Body of pancreas (tissue), 4 donors: ENCODE measurements at regions not wholly inside any gene's neighbourhood (a gene's known extent, or its start where the extent isn't known, plus 50 kb on each side); places are given as distances from the start of the nearest gene placed in this dataset.

ENCODE experiments used
- ATAC-seq: fragments of 150-250 bp; one replicate; pipeline ENCODE4 v1.9.1; 2016
- DNase-seq, 4 donors: peaks; one replicate each; pipeline ENCODE4 v3.0.0-alpha.2; 2019
- H3K27ac ChIP-seq, 4 donors: fragments of 200-600 bp; sonication (generic); 1 replicate in 3 of 4; 2 replicates in 1 of 4; pipeline versions ENCODE4 v1.5.1 to v1.6.1; 2016 to 2019; ENCODE audit warnings: mild to moderate bottlenecking in 1 of 4, mixed read lengths in 1 of 4, moderate library complexity in 1 of 4
- H3K27me3 ChIP-seq, 2 donors: fragments of 200-600 bp; sonication (generic); one replicate each; pipeline ENCODE4 v1.6.0; 2016; ENCODE audit warnings: mild to moderate bottlenecking in 1 of 2
- H3K36me3 ChIP-seq, 2 donors: fragments of 200-600 bp; sonication (generic); replicated peaks in 1 of 2; 2 replicates each; pipeline ENCODE4 v1.5.1; 2016; ENCODE audit warnings: low read depth in 2 of 2; ENCODE audit not compliant: insufficient read depth in 1 of 2
- H3K4me1 ChIP-seq: fragments of 200-600 bp; sonication (generic); one replicate; pipeline ENCODE4 v1.6.0; 2016
- H3K4me3 ChIP-seq, 2 donors: fragments of 200-600 bp; sonication (generic); 1 replicate in 1 of 2; 2 replicates in 1 of 2; pipeline ENCODE4 v1.5.1; 2016 to 2019
- H3K9me3 ChIP-seq, 3 donors: fragments of 200-600 bp; sonication (generic); 1 replicate in 2 of 3; 2 replicates in 1 of 3; pipeline ENCODE4 v1.5.1; 2016
- POLR2A ChIP-seq, 3 donors: fragments of 450-650 bp; IDR thresholded peaks; one replicate each; pipeline ENCODE4 v1.6.1; 2016; ENCODE audit warnings: antibody characterized with exemption in 3 of 3, mild to moderate bottlenecking in 2 of 3
- WGBS, 2 donors: methylation state at CpG; one replicate each; pipeline ENCODE4 v1.1.5; 2017; 5-methylcytosine and 5-hydroxymethylcytosine counted together
- intact Hi-C: fragments of 100-400 bp; cut with DNase I; formaldehyde crosslinking; loops from one replicate; pipeline ENCODE4 v1.15.1; 2023
- TF ChIP-seq, protein P1 (sequence below), 7 experiments: fragments of 450-650 bp in 4 of 7; fragments of 200-600 bp in 3 of 7; sonication (generic) in 3 of 7; IDR thresholded peaks; one replicate each; pipeline ENCODE4 v1.5.1; 2016 to 2019; ENCODE audit warnings: antibody characterized with exemption in 7 of 7

DNA sequence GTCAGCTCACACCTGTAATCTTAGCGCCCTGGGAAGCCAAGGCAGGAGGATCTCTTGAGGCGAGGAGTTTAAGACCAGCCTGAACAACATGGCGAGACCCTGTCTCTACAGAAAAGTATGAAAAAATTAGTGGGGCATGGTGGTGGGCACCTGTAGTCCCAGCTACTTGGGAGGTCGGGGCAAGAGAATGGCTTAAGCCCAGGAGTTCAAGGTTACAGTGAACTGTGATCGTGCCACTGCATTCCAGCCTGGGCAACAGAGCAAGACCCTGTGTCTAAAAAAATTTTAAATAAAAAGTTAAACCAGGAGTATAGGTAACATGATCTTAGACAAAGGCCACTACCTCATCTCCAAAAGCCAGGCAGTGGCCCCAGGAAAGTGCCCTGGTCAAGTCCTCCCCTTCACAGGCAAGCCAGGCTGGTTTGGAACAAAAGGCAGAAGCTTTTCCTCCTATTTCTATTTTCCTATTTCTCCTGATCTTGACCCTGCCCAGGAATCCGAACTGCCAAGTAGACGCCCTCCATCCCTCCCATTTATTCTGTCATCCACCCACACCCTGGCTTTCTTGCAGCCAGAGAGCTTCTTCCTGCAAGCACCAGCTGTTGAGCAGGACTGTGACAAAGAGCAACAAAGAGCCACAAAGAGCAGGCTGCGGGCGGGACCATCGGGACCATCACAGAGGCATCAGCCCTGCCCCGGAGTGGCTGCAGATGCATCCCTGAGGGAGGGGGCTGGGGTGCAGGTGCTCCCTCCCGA lies 149.9 kb upstream of the AFDN start:
- DNase-seq (peak in 1 of 4 donors; percentile 38), ATAC-seq (no peak)
- peaks cover 45% of the 10 kb centered on the region for H3K4me1 ChIP-seq
- H3K4me3 ChIP-seq = no peak overlapping the region
- no peaks in the 10 kb centered on the region for H3K9me3 ChIP-seq
- no peaks in the 10 kb centered on the region for H3K27me3 ChIP-seq
- H3K36me3 ChIP-seq = no peaks in the 10 kb centered on the region
- WGBS, 2 donors = 65 to 66% methylated on average over 11 to 12 of the region's 12 CpGs
- intact Hi-C loops = no loop called here
- peak overlapping the region; percentile 78 to 85 (median 84) for H3K27ac ChIP-seq
- TF ChIP-seq, protein P1, sequence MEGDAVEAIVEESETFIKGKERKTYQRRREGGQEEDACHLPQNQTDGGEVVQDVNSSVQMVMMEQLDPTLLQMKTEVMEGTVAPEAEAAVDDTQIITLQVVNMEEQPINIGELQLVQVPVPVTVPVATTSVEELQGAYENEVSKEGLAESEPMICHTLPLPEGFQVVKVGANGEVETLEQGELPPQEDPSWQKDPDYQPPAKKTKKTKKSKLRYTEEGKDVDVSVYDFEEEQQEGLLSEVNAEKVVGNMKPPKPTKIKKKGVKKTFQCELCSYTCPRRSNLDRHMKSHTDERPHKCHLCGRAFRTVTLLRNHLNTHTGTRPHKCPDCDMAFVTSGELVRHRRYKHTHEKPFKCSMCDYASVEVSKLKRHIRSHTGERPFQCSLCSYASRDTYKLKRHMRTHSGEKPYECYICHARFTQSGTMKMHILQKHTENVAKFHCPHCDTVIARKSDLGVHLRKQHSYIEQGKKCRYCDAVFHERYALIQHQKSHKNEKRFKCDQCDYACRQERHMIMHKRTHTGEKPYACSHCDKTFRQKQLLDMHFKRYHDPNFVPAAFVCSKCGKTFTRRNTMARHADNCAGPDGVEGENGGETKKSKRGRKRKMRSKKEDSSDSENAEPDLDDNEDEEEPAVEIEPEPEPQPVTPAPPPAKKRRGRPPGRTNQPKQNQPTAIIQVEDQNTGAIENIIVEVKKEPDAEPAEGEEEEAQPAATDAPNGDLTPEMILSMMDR (IDR thresholded peaks at IDR 0.05) = no peak
- no peak for TF ChIP-seq POLR2A (IDR thresholded peaks at IDR 0.05)

DNA sequence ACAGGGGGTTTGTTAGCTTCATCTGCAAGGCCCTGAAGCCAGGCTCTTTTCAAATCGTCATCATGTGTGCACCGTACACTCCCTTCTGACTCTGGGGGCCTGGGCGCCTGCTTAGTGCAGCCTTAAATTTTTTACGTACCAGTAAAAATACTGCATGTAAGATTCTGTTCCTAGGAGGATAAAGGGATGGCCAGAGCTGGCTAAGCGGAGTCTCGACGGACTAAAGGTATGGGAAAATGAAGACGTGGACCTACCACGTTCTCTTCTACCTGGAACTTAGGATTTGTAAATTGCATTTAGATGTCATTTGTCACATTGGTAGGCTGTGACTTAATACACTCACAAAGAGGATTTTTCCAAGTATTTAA lies 149.3 kb upstream of the AFDN start:
- TF ChIP-seq POLR2A (IDR thresholded peaks at IDR 0.05) = no peak
- TF ChIP-seq, protein P1 (IDR thresholded peaks at IDR 0.05) = no peak
- WGBS, 2 donors = 83 to 95% methylated on average over 9 of the region's 9 CpGs
- no peak for ATAC-seq
- no peak for DNase-seq
- Histone ChIP-seq H3K9me3 (no peaks in the 10 kb centered on the region), H3K4me1 (peaks cover 50% of the 10 kb centered on the region), H3K27ac (peak overlapping the region in 2 of 4 donors; percentile 78 to 84), H3K4me3 (no peak overlapping the region), H3K36me3 (no peaks in the 10 kb centered on the region), H3K27me3 (no peaks in the 10 kb centered on the region)
- intact Hi-C loops = no loop called here

DNA sequence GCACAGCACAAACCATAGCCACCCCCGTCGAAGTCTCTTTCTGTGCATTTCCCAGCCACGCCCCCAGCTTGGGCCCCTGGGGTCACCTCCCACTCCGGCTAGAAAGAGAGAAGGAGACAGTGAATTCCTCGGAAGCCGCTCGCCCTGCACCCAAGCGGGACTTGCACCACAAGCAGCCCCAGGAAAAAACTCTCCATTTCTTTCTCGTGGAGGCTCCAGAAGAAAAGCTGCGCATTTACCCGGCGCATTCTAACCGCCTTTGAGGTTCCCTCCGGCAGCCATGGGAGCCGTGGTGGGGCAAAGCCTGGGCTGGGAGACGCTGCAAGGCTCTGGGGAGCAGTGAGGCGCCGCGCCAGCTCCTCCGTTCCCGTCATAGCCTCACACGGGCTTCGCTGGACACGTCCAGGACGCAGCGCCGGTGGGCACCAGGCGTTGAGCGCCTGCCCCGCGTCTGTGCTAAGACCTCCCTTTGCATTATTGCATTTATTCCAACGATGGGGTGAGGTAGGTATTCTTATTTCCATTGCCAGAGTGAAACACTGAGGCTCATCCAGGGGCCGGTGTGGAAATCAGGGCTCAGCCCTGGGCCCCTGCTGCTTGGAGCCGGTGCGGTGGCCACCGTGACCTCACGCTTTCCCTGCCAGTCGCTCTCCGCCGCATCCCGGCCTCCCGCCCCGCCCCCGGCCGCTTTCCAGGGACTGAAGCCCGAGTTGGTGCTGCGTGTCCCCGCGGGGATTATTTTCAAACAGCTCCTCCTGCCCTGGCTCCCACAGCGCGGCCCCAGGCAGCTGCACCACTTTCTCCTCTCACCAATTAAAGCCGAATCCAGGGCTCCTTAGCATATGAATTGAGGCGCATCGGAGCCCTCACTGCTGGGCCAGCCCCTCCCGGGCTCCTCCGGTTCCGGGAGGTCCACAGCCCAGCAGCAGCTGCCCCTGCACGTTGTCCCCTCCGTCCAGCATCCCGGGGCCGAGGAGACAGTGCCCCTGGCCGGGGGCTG lies 148.3 kb upstream of the AFDN start:
- DNase-seq = peak; percentile 57 to 76 (median 62)
- intact Hi-C loops = no loop called here
- Histone ChIP-seq H3K4me3 (no peak overlapping the region), H3K9me3 (no peaks in the 10 kb centered on the region), H3K4me1 (peaks cover 59% of the 10 kb centered on the region), H3K27ac (peak overlapping the region in 2 of 4 donors; percentile 7 to 18), H3K36me3 (no peaks in the 10 kb centered on the region), H3K27me3 (no peaks in the 10 kb centered on the region)
- WGBS, 2 donors = 15 to 31% methylated on average over 39 to 62 of the region's 62 CpGs
- peak in 1 of 3 donors; percentile 17 for TF ChIP-seq POLR2A (IDR thresholded peaks at IDR 0.05)
- TF ChIP-seq, protein P1 (IDR thresholded peaks at IDR 0.05) = no peak
- ATAC-seq = no peak

DNA sequence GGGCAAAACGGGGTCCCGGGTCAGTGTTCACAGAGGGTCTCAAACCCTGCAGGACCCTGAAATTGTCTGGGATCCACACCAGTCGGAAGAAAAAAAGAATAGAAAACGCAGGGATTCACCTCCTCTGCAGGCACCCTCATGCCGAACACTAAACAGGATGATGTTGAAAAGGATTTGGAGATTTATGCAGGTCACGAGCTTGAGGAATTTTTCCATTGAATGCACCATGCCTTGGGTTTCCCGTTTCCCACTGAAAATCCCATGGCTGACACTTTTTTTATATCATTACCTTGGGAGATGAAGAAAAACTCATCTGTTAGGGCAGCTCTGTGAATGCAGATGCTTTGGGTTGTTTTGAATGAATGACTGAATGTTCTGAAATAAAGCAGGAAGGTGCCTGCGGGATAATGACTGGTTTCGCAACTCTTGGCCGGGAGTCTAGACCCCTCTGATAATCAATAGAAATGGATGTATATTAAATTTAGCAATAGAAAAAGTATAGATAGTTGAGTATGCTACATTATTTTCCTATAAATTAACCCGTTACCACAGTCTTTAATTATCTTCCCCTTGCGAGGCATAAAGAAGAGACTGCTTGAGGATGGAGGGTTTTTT lies 147.5 kb upstream of the AFDN start:
- no peak for TF ChIP-seq POLR2A (IDR thresholded peaks at IDR 0.05)
- TF ChIP-seq, protein P1 (IDR thresholded peaks at IDR 0.05) = no peak
- Histone ChIP-seq H3K4me1 (peaks cover 67% of the 10 kb centered on the region), H3K9me3 (no peaks in the 10 kb centered on the region), H3K27me3 (no peaks in the 10 kb centered on the region), H3K4me3 (no peak overlapping the region), H3K27ac (no peak overlapping the region), H3K36me3 (no peaks in the 10 kb centered on the region)
- ATAC-seq (no peak), DNase-seq (no peak)
- WGBS, 2 donors = 76 to 80% methylated on average over 12 of the region's 12 CpGs
- intact Hi-C loops = no loop called here
